CMK (cell line): ENCODE measurements at regions not wholly inside any gene's neighbourhood (a gene's known extent, or its start where the extent isn't known, plus 50 kb on each side); places are given as distances from the start of the nearest gene placed in this dataset.

ENCODE experiments used
- DNase-seq: peaks from one replicate; pipeline ENCODE4 v3.0.0-alpha.2; 2010; ENCODE audit warnings: low read depth

- no peak for DNase-seq
Measured at GRCh38 chr18:59758106-59758505, 60.9 kb upstream of the CCBE1 start.

- DNase-seq = no peak
Measured at GRCh38 chr18:59752666-59753065, 55.4 kb upstream of the CCBE1 start.

- DNase-seq = no peak
Measured at GRCh38 chr18:59751186-59751585, 54.0 kb upstream of the CCBE1 start.

GRCh38 chr18:59748628-59749360 lies 51.6 kb upstream of the CCBE1 start:
- no peak for DNase-seq
